HG03196 (cell line): ENCODE measurements at regions not wholly inside any gene's neighbourhood (a gene's known extent, or its start where the extent isn't known, plus 50 kb on each side); places are given as distances from the start of the nearest gene placed in this dataset.
"Not testable (repeated sequence)": the region's sequence is repeated elsewhere in the genome, so short reads cannot be mapped to it uniquely, and the experiment has no call there.

ENCODE experiments used
- ATAC-seq: cut with Tn5 transposase; IDR thresholded peaks from one replicate; pipeline ENCODE4 v1.9.1; 2021; ENCODE audit not compliant: unreplicated experiment

DNA sequence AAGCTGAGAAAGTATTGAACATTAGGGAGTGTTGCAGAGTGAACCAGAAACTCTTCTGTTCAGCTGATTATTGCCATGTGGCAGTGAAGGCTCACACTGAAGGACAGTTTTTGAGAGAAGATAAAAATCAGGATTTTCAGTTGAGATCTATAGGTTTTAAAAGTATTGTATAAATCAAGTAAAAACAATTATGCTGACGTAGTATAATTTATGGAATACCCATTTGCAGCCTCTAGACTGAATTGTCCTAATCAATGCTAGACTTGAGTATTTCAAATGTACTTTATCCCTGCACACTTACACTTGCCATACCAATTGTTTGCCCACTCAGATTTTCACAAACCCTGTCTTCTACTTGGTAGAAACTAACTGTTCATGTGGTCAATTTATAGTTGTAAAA is 245.8 kb downstream of the FRK start:
- ATAC-seq: no peak

GRCh38 chr6:115811541-115811940 is 249.2 kb downstream of the FRK start:
- no peak for ATAC-seq

DNA sequence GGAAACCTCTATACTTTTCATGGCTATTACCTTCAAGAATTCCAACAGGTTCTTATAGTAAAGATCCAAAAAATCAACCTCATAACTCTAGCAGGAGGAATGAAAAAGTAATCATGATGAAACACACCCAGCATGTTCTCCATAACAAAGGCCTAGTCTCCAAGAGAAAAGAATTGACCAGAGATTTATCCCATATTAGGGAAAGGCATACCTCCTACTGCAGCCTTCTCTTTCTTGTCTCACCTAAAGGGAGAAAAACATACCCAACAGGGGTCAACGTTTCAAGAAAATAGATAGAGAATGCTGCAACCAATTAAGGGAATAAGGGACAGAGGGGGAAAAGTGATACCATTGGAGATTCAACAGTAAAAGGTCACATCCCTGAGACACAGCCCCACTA is 262.5 kb downstream of the FRK start:
- ATAC-seq: no peak

- ATAC-seq: no peak
These were observed 263.9 kb downstream of the FRK start for GRCh38 chr6:115796829-115797228.

DNA sequence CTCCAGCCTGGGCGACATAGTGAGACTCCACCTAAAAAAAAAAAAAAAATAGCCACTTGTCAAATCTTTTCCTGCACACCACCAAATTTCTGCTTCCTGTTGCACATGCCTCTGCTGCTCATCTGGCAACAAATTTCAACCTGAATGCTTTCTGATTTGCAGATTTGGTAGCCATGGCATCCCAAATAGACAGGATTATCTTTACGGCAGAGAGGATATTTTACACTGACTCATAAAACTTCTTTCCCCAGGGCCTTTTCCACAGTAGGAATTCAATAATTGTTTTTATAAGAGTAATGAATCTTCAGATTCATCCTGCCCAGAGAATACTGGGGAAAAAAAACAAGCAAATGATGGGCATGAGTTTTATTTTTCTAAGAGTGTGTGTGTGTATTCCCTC is 264.6 kb downstream of the FRK start:
- no peak for ATAC-seq

- no peak for ATAC-seq
These were observed 277.2 kb downstream of the FRK start for GRCh38 chr6:115783402-115784061.

DNA sequence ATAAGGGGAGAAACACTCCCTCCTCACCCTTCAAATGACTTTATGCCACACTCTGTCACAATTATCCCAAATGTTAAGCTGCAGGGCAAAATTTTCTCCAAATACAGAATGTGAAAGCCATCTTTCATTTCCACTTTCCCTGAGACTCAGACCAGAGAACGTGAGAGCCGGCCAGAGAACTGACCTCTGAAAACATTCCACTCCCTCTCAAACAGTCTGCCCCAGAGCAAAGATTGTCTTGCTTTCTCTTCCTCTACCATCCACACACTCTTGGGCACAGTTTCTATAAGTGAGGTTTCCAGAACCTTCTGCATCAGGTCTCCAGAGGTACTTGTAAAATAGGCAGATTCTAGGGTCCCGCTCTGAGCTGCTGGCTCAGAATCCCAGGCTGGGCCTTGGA is 278.1 kb downstream of the FRK start:
- no peak for ATAC-seq

GRCh38 chr6:115773741-115774140 is 286.9 kb downstream of the FRK start:
- ATAC-seq: no peak

DNA sequence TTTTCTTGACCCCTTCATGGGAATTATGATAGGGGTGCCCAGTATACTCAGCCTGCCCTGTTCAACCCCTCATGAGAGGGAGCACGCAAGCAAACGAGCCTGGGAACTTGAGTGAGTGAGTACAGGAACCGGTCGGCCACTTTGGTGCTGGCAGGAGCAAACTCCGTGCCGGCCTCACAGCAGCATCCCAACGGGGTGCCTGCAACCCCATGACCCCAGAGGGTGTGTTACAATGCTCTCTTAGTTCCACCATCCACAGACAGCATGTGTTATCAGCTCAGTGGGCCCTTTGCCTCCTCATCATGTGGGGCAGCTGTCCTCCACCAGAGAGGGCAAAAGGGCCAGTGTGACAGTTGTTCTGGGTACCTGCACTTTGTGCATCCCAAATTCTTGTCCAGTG is 289.8 kb downstream of the FRK start:
- no peak for ATAC-seq

- ATAC-seq: no peak
These were observed 292.2 kb downstream of the FRK start for GRCh38 chr6:115768500-115768899.

DNA sequence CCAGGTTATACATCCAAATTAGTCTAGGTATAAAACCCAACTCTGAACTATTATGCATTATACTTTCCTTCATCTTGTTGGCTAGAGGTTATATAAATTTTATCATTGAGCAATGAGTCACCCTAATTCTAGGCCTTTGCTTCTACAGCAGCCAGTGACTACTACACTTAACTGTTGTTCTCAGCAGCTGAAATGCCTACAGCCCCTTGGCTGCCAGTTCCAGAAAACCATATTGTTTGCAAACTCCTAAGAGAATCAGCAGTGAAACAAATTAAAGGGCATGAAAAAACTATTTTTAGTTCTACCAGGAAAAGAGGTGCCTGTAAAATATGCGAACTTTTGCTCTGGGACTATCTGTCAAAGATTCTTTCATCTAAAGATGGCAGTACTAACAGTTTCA is 292.8 kb downstream of the FRK start:
- no peak for ATAC-seq

GRCh38 chr6:115766745-115767462 is 293.8 kb downstream of the FRK start:
- no peak for ATAC-seq

GRCh38 chr6:115765966-115766365 is 294.7 kb downstream of the FRK start:
- ATAC-seq: no peak

- ATAC-seq: no peak
These were observed 301.6 kb downstream of the FRK start for GRCh38 chr6:115759051-115759450.

GRCh38 chr6:115753446-115753845 is 307.2 kb downstream of the FRK start:
- ATAC-seq: no peak

GRCh38 chr6:115750946-115751345 is 309.7 kb downstream of the FRK start:
- no peak for ATAC-seq

DNA sequence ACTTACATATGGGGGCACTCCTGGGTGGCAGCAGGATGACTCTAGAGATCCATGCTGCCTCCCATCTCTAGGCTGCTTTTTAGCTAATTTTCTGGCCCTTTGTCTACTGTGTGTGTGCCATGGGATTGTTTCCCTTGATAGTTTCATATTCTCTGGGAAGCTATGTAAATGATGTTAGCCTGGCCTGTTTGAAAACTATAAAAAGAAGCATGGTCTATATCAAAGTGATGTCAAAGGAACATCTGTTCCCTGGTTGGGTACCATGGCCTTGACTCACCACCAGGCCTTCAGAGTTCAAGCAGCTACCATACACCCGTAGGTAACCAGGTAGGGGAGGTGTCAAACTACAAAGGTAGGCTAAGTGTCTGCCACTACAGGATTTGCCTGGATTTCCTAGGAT is 310.4 kb downstream of the FRK start:
- ATAC-seq: no peak

- ATAC-seq: no peak
These were observed 313.0 kb downstream of the FRK start for GRCh38 chr6:115747719-115748118.

DNA sequence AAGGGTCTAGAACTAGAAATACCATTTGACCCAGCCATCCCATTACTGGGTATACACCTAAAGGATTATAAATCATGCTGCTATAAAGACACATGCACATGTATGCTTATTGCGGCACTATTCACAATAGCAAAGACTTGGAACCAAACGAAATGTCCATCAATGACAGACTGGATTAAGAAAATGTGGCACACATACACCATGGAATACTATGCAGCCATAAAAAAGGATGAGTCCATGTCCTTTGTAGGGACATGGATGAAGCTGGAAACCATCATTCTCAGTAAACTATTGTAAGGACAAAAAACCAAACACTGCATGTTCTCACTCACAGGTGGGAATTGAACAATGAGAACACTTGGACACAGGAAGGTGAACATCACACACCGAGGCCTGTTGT is 314.1 kb downstream of the FRK start:
- not testable (repeated sequence) for ATAC-seq

DNA sequence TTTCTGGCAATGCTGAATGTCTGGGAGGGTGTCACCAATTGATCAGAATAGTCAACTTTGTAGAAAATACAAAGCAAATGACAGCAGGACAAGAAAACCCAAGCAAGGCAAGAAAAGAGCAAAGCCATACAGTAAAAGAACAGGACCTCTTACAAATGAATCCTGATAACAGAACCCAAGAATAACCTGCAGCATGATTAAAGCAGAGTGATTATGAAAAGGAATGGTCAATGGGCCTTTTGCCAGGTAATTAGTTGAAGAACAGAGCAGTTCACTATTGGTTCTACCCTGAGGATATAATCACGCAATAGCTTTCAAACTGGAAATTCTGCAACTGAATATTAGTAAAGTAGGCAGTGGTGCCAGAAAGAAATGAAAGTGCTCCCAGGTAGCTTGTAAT is 319.8 kb downstream of the FRK start:
- ATAC-seq: no peak

- ATAC-seq: no peak
These were observed 325.1 kb downstream of the FRK start for GRCh38 chr6:115735610-115736009.

DNA sequence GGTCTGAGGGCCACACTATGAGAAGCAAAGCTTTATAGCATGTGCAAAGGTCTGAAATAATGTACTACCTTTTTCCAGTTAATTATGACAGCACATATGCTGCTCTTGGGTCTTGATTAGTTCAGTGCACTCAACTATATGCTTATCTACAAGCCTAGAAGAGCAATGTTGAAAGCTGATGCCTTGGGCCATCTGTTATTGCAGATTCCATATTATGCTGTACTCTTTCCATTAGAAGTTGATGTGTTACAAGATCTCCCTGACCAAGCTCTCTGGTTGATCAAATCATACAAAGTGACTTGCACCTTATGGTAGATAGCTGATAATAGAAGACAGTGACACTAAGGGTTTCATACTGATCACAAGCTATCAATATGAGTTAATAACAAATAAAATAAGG is 327.3 kb downstream of the FRK start:
- no peak for ATAC-seq

DNA sequence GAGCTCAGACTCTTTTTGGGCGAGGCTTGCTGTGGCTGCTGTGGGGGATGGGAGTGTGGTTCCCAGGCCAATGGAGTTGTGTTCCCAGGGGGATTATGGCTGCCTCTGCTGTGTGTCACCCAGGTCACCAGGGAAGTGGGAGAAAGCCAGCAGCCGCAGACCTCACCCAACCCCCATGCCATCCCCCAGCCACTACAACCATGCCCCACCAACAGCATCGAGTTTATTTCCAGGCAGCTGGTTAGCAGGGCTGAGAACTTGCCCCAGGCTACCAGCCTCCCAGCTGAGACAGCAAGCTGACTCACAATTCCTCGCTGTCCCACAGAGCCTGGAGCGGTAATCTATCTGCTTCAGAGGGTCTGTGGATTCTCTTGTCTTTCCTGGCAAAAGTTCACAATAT is 331.7 kb downstream of the FRK start:
- no peak for ATAC-seq
